CD4-positive, alpha-beta T cell (primary cell): ENCODE measurements at regions not wholly inside any gene's neighbourhood (a gene's known extent, or its start where the extent isn't known, plus 50 kb on each side); places are given as distances from the start of the nearest gene placed in this dataset.

Experiments
- ATAC-seq: fragments of 200-7000 bp; cut with Tn5 transposase; one replicate; pipeline ENCODE4 v1.10.0; 2022; ENCODE audit warnings: mild to moderate bottlenecking; ENCODE audit not compliant: poor library complexity
- CTCF ChIA-PET: fragments of 350-600 bp; sonication (Branson Sonifier 250); formaldehyde crosslinking; loops from one replicate; lab custom pipeline; 2021; ENCODE audit warnings: antibody characterized with exemption, inconsistent platforms; lab: Charles Lee
- POLR2A ChIA-PET: fragments of 350-600 bp; sonication (Branson Sonifier 250); formaldehyde crosslinking; loops from one replicate; lab custom pipeline; 2021; ENCODE audit warnings: antibody characterized with exemption, inconsistent platforms; lab: Charles Lee
- DNase-seq, 14 experiments: peaks; one replicate each; pipeline ENCODE4 v3.0.0-alpha.2; 2013 to 2020; ENCODE audit warnings: mixed read lengths in 2 of 14
- H3K27ac ChIP-seq, 2 donors: one replicate each; pipeline versions ENCODE4 v1.5.1 to v1.7.0; 2013; ENCODE audit warnings: low read length in 2 of 2, low read depth in 1 of 2, mild to moderate bottlenecking in 1 of 2
- H3K27me3 ChIP-seq, 2 experiments: 1 replicate in 1 of 2; 2 replicates in 1 of 2; pipeline versions ENCODE4 v1.6.1 to v1.7.0; 2013; ENCODE audit warnings: low read length in 2 of 2, control low read depth in 1 of 2, mild to moderate bottlenecking in 1 of 2, moderate library complexity in 1 of 2; ENCODE audit not compliant: insufficient read depth in 2 of 2, control insufficient read depth in 1 of 2
- H3K36me3 ChIP-seq: one replicate; pipeline ENCODE4 v1.6.1; 2013; ENCODE audit warnings: low read length, control low read depth; ENCODE audit not compliant: insufficient read depth
- H3K4me1 ChIP-seq: one replicate; pipeline ENCODE4 v1.6.1; 2013; ENCODE audit warnings: low read length, control low read depth; ENCODE audit not compliant: insufficient read depth
- H3K4me3 ChIP-seq: one replicate; pipeline ENCODE4 v1.5.1; 2013; ENCODE audit warnings: mild to moderate bottlenecking, low read length, moderate library complexity
- H3K9me3 ChIP-seq, 2 experiments: 1 replicate in 1 of 2; 2 replicates in 1 of 2; pipeline versions ENCODE4 v1.6.1 to v1.7.0; 2013; ENCODE audit warnings: low read length in 2 of 2, mild to moderate bottlenecking in 2 of 2, control low read depth in 1 of 2, moderate library complexity in 1 of 2; ENCODE audit not compliant: control insufficient read depth in 1 of 2, insufficient read depth in 1 of 2
- H3K27ac Mint-ChIP-seq: one replicate; pipeline ENCODE4 v1.8.0; 2020; ENCODE audit warnings: mixed read lengths
- H3K27me3 Mint-ChIP-seq: one replicate; pipeline ENCODE4 v1.8.0; 2021; ENCODE audit warnings: mixed read lengths
- H3K36me3 Mint-ChIP-seq: one replicate; pipeline ENCODE4 v1.8.0; 2021; ENCODE audit warnings: low read depth, mixed read lengths
- H3K4me1 Mint-ChIP-seq: one replicate; pipeline ENCODE4 v1.8.0; 2021; ENCODE audit warnings: low read depth, mixed read lengths
- H3K4me3 Mint-ChIP-seq: one replicate; pipeline ENCODE4 v1.8.0; 2020; ENCODE audit warnings: mild to moderate bottlenecking, mixed read lengths
- H3K9me3 Mint-ChIP-seq: one replicate; pipeline ENCODE4 v1.8.0; 2020; ENCODE audit warnings: mixed read lengths
- CTCF ChIP-seq: fragments of 200-600 bp; IDR thresholded peaks from one replicate; pipeline ENCODE4 v1.8.0; 2022; ENCODE audit warnings: antibody characterized with exemption, mild to moderate bottlenecking
- intact Hi-C, 2 experiments: fragments of 100-400 bp; cut with DNase I in 1 of 2; cut with micrococcal nuclease in 1 of 2; formaldehyde crosslinking; loops; one replicate each; pipeline versions ENCODE4 v1.15.1 to v1.9.0; 2023 to 2025; cut with DNase I, micrococcal nuclease

GRCh38 chr4:137070614-137071013 lies 461.7 kb downstream of the PCDH18 start:
- Histone ChIP-seq H3K36me3 (no peaks in the 10 kb centered on the region), H3K9me3 (peaks cover 5 to 10% of the 10 kb centered on the region in 2 experiments), H3K4me3 (no peak overlapping the region), H3K27me3 (no peaks in the 10 kb centered on the region), H3K4me1 (no peaks in the 10 kb centered on the region), H3K27ac (no peak overlapping the region)
- Mint-ChIP-seq H3K27me3 (no peaks in the 10 kb centered on the region), H3K36me3 (no peaks in the 10 kb centered on the region), H3K9me3 (peaks cover 14% of the 10 kb centered on the region), H3K4me1 (no peaks in the 10 kb centered on the region), H3K4me3 (no peak overlapping the region), H3K27ac (no peak overlapping the region)
- intact Hi-C loops = no loop called here
- CTCF ChIA-PET = no interaction called here
- ATAC-seq = no peak
- POLR2A ChIA-PET = no interaction called here
- DNase-seq = no peak
- no peak for TF ChIP-seq CTCF

- POLR2A ChIA-PET = no interaction called here
- Histone ChIP-seq H3K9me3 (peaks cover 5 to 10% of the 10 kb centered on the region in 2 experiments), H3K27ac (no peak overlapping the region), H3K27me3 (no peaks in the 10 kb centered on the region), H3K4me1 (no peaks in the 10 kb centered on the region), H3K36me3 (no peaks in the 10 kb centered on the region), H3K4me3 (no peak overlapping the region)
- peaks cover 10% of the 10 kb centered on the region for H3K9me3 Mint-ChIP-seq
- no peaks in the 10 kb centered on the region for H3K4me1 Mint-ChIP-seq
- CTCF ChIA-PET = no interaction called here
- H3K27me3 Mint-ChIP-seq = no peaks in the 10 kb centered on the region
- TF ChIP-seq CTCF = no peak
- no peak for DNase-seq
- H3K27ac Mint-ChIP-seq = no peak overlapping the region
- ATAC-seq = no peak
- no peak overlapping the region for H3K4me3 Mint-ChIP-seq
- no peaks in the 10 kb centered on the region for H3K36me3 Mint-ChIP-seq
- intact Hi-C loops = no loop called here
Observed at GRCh38 chr4:137069473-137069872, 462.8 kb downstream of the PCDH18 start.

GRCh38 chr4:137067735-137068134 lies 464.6 kb downstream of the PCDH18 start:
- ChIA-PET CTCF (no interaction called here), POLR2A (no interaction called here)
- H3K36me3 ChIP-seq = no peaks in the 10 kb centered on the region
- no peaks in the 10 kb centered on the region for H3K4me1 ChIP-seq
- peaks cover 5 to 10% of the 10 kb centered on the region in 2 experiments for H3K9me3 ChIP-seq
- no peak overlapping the region for H3K27ac ChIP-seq
- no peak overlapping the region for H3K27ac Mint-ChIP-seq
- no peak overlapping the region for H3K4me3 Mint-ChIP-seq
- H3K27me3 Mint-ChIP-seq = no peaks in the 10 kb centered on the region
- no peaks in the 10 kb centered on the region for H3K36me3 Mint-ChIP-seq
- no peak for TF ChIP-seq CTCF
- H3K4me3 ChIP-seq = no peak overlapping the region
- ATAC-seq (no peak), DNase-seq (no peak)
- H3K4me1 Mint-ChIP-seq = no peaks in the 10 kb centered on the region
- no peaks in the 10 kb centered on the region for H3K27me3 ChIP-seq
- intact Hi-C loops = no loop called here
- peaks cover 7% of the 10 kb centered on the region for H3K9me3 Mint-ChIP-seq
